Adrenal gland (tissue), 9 donors: ENCODE measurements at regions not wholly inside any gene's neighbourhood (a gene's known extent, or its start where the extent isn't known, plus 50 kb on each side); places are given as distances from the start of the nearest gene placed in this dataset.

Source experiments
- DNase-seq, 7 donors: peaks; one replicate each; pipeline ENCODE4 v3.0.0-alpha.2; 2019 to 2020
- H3K27ac ChIP-seq, 5 donors: fragments of 200-600 bp; sonication (generic) in 4 of 5; 1 replicate in 3 of 5; 2 replicates in 2 of 5; pipeline versions ENCODE4 v1.5.1 to v1.8.0; 2016 to 2020; ENCODE audit warnings: mild to moderate bottlenecking in 1 of 5
- H3K27me3 ChIP-seq: fragments of 200-600 bp; 2 replicates; pipeline ENCODE4 v1.8.0; 2021
- H3K36me3 ChIP-seq, 2 donors: fragments of 200-600 bp; replicated peaks in 1 of 2; 1 replicate in 1 of 2; 2 replicates in 1 of 2; pipeline versions ENCODE4 v1.5.1 to v1.8.0; 2018 to 2022
- H3K4me1 ChIP-seq, 2 donors: fragments of 200-600 bp; replicated peaks in 1 of 2; 1 replicate in 1 of 2; 2 replicates in 1 of 2; pipeline versions ENCODE4 v1.5.1 to v1.8.0; 2018 to 2021
- H3K4me3 ChIP-seq, 4 donors: fragments of 200-600 bp; sonication (generic) in 3 of 4; one replicate each; pipeline ENCODE4 v1.5.1; 2016 to 2018
- H3K9me3 ChIP-seq, 3 donors: fragments of 200-600 bp; sonication (generic) in 1 of 3; replicated peaks in 1 of 3; 1 replicate in 2 of 3; 2 replicates in 1 of 3; pipeline versions ENCODE4 v1.5.1 to v1.8.0; 2016 to 2021
- CTCF ChIP-seq, 6 experiments: fragments of 450-650 bp in 4 of 6; fragments of 200-600 bp in 2 of 6; sonication (generic) in 1 of 6; IDR thresholded peaks; 1 replicate in 5 of 6; 2 replicates in 1 of 6; pipeline versions ENCODE4 v1.5.1 to v1.8.0; 2016 to 2021; ENCODE audit warnings: antibody characterized with exemption in 6 of 6, mild to moderate bottlenecking in 2 of 6, moderate library complexity in 1 of 6
- POLR2A ChIP-seq, 2 donors: fragments of 450-650 bp; IDR thresholded peaks; one replicate each; pipeline ENCODE4 v1.6.1; 2017; ENCODE audit warnings: antibody characterized with exemption in 2 of 2, mild to moderate bottlenecking in 2 of 2, moderate library complexity in 1 of 2
- WGBS, 4 donors: extraction: QIAGEN DNeasy Blood & Tissue Kit in 2 of 4; methylation state at CpG; one replicate each; pipeline versions ENCODE4 v1.1.5 to v1.1.7; 2013 to 2017; 5-methylcytosine and 5-hydroxymethylcytosine counted together
- intact Hi-C, 2 donors: fragments of 100-400 bp; cut with DNase I; formaldehyde crosslinking; loops; one replicate each; pipeline versions ENCODE4 v1.14.1 to v1.15.0; 2022 to 2023
- donor health status: healthy with polysubstance abuse.
- donor health status: Bipolar disorder and iron deficiency.
- donor health status: DM: yes; HTN: yes; CAD: no.
- donor health status: DM: no; HTN: no; CAD: no.
- donor health status: DM: no; HTN: no; CAD: no.

- Histone ChIP-seq H3K4me3 (no peak overlapping the region), H3K4me1 (peaks cover 0 to 7% of the 10 kb centered on the region in 2 donors), H3K27ac (no peak overlapping the region), H3K36me3 (no peaks in the 10 kb centered on the region), H3K27me3 (no peaks in the 10 kb centered on the region), H3K9me3 (no peaks in the 10 kb centered on the region)
- TF ChIP-seq CTCF (IDR thresholded peaks at IDR 0.05) (no peak), POLR2A (IDR thresholded peaks at IDR 0.05) (no peak)
- no peak for DNase-seq
- 92 to 97% (median 95%) methylated on average over 3 of the region's 3 CpGs for WGBS, 4 donors
- intact Hi-C loops = no loop called here
Measured at GRCh38 chr2:19295998-19296502, 62.4 kb downstream of the OSR1 start.

- intact Hi-C loops = no loop called here
- Histone ChIP-seq H3K9me3 (no peaks in the 10 kb centered on the region), H3K27me3 (no peaks in the 10 kb centered on the region), H3K27ac (no peak overlapping the region), H3K36me3 (no peaks in the 10 kb centered on the region), H3K4me3 (peak overlapping the region in 1 of 4 donors; percentile 17), H3K4me1 (peaks cover 0 to 7% of the 10 kb centered on the region in 2 donors)
- DNase-seq = peak in 2 of 7 donors; percentile 17 to 18
- TF ChIP-seq POLR2A (IDR thresholded peaks at IDR 0.05) (no peak), CTCF (IDR thresholded peaks at IDR 0.05) (no peak)
- WGBS, 4 donors = 55 to 63% (median 57%) methylated on average over 2 to 5 of the region's 5 CpGs
Measured at GRCh38 chr2:19292007-19292406, 66.4 kb downstream of the OSR1 start.

- Histone ChIP-seq H3K27me3 (no peaks in the 10 kb centered on the region), H3K4me3 (no peak overlapping the region), H3K27ac (no peak overlapping the region), H3K4me1 (peaks cover 0 to 7% of the 10 kb centered on the region in 2 donors), H3K9me3 (no peaks in the 10 kb centered on the region), H3K36me3 (no peaks in the 10 kb centered on the region)
- intact Hi-C loops = no loop called here
- DNase-seq = no peak
- TF ChIP-seq CTCF (IDR thresholded peaks at IDR 0.05) (no peak), POLR2A (IDR thresholded peaks at IDR 0.05) (no peak)
- whole genome bisulfite sequencing, 4 donors = 41 to 76% (median 51%) methylated on average over 2 of the region's 2 CpGs
Measured at GRCh38 chr2:19288291-19288690, 70.1 kb downstream of the OSR1 start.

- Histone ChIP-seq H3K36me3 (no peaks in the 10 kb centered on the region), H3K27ac (no peak overlapping the region), H3K27me3 (no peaks in the 10 kb centered on the region), H3K4me3 (no peak overlapping the region), H3K4me1 (peaks cover 0 to 5% of the 10 kb centered on the region in 2 donors), H3K9me3 (no peaks in the 10 kb centered on the region)
- 47 to 71% (median 65%) methylated on average over 1 of the region's 1 CpG for WGBS, 4 donors
- intact Hi-C loops = no loop called here
- TF ChIP-seq POLR2A (IDR thresholded peaks at IDR 0.05) = no peak
- TF ChIP-seq CTCF (IDR thresholded peaks at IDR 0.05) = no peak
- DNase-seq = no peak
Measured at GRCh38 chr2:19287324-19287723, 71.1 kb downstream of the OSR1 start.
